ENCODE measurements at regions not wholly inside any gene's neighbourhood (a gene's known extent, or its start where the extent isn't known, plus 50 kb on each side); places are given as distances from the start of the nearest gene placed in this dataset.
"Not testable (repeated sequence)": the region's sequence is repeated elsewhere in the genome, so short reads cannot be mapped to it uniquely, and the experiment has no call there.

DNA sequence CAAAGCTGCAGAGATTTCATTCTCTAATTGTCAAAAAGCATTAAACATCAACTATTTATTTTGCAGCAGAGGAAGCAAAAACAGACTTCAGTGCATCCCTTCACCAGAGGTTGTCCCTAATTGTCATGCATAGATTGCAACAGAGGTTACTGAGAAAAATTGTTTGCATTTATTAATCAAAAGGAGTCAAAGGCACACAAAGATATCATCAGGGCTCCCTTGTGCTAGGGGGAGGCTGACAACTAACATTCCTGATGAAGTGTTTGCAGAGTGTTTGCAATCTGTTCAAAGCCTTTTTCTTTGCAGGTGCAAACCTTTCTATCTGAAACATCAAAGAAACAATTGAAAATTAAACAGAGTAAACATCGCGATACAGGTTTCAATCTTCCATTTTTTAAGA, 227.5 kb downstream of the TEX36 start:
- no peak for DNase-seq (ENCODE audit: low spot score)

DNA sequence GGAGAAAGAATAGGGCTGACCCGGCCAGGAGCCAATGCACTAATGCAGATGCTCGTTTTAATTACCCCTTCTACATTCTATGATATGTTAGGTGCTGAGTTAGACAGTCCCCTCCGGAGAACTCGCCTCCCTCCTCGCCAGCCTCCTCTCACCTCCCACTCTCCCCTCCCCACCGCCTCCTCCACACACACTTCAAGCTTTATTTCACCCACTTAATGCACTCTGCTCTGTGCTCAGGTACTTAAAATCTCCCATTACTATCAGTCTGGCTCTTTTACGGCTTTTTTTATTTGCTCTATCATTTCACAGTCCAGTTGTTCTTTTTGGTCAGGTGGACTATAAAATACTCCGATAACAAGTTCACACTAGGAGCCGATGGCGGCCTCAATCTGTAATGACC, 231.6 kb downstream of the TEX36 start:
- no peak for DNase-seq (ENCODE audit: low spot score)

DNA sequence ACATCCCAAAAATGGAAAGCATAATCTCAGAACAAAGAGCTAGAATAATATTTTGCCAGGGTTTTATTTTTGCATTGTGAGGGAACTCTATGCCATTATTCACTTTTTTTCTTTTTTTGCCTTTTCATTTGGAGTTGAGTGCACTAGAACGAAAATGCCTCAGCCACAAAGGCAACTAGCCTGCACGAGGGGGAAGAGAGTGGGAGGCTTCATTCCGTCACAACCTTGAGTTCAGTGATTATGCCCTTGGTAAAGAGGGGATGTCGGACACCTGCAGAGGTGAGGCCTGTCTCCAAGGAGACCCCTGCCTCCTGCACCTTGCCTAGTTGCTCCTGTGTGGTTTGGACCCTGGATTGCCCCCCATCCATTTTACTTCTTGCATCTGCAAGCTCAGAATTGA, 232.7 kb downstream of the TEX36 start:
- peak; percentile 40 for DNase-seq (ENCODE audit: low spot score)

DNA sequence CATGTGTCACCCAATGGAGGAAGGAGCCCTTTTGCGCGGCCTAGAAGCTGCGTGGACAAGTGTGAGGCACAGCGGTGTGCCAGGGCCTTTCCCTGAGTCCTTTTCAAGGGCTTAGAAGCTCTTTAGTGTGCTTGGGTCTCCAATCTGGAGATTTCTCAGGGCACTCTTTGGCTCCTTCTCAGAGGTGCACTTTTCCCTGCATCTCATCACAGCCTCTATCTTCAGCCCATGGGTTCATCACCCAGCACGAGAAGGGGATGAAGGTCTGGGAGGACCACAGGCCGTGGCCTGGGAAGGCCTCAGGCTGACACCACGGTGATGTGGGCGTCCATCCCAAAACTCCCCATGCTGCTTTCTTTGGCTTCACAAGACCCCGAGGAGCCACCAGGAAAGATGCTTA, 233.4 kb downstream of the TEX36 start:
- DNase-seq (ENCODE audit: low spot score), result no peak

DNA sequence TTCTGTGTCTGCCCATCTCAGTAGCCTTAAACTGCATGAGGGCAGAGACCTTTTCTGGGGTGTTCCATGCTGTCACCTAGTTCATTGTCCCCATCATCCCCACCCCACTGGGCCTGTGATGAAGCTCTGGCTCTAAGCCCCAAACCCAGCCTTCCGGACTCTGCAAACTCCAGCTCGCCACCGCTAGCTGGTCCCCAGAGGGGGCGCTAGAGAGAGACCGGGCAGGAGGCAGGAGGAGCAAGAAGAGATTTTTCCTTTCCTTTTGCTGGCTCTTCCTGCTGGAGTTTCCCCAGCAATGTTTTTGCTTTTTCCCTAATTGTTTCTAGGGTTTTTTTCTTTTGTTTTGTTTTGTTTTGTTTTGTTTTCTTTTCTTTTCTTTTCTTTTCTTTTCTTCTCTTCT, 234.4 kb downstream of the TEX36 start:
- DNase-seq (ENCODE audit: low spot score), result no peak

DNA sequence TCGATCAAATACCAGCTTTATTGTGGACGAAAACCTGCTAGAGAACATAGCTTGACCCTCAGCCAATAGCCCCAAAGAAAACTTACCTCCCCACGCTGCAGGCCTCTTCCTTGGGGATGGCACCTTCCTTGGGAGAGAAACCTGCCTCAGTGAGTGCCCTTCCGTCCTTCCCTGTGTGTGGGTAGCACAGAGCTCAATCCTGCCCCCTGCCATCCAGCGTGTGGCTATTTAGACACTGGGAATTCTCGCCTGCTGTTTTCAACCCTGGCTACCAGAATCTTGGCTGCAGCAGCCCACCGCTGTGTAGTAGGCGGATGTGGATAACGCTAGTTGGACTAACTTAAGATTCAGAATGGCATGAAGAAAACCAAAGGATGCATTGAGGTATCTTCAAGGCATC, 238.2 kb downstream of the TEX36 start:
- no peak for DNase-seq (ENCODE audit: low spot score)

DNA sequence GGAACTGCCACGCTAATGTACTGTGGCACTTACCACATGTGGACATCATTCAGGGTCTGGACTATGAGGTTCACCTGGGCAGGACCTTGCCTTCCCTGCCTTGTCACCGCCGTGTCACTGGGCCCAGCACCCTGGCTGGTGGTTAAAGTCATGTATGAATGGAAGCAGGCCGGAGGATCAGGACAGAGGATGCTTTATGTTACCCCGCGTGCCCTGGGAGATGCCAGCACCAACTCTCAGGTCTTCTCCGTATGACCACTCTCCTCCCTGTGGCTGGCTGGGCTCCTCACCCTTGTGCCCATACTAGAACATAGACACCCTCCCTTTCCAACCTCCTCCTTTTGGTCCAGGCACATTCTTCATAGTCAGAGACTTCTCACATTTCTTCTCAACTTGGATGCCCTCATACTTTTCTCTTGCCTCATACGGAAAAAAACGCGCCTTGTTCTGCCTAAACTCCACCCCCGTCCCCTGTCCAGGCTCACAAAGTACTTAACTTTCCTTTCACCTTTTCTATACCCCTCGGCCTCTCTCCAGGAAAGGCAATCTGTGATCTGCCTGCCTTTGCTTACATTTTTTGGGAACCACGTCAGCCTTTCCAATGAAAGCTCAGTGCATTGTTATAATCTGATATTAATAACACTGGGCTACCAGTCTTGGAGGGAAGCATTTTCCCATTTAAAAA, 240.0 kb downstream of the TEX36 start:
- DNase-seq (ENCODE audit: low spot score), result no peak

DNA sequence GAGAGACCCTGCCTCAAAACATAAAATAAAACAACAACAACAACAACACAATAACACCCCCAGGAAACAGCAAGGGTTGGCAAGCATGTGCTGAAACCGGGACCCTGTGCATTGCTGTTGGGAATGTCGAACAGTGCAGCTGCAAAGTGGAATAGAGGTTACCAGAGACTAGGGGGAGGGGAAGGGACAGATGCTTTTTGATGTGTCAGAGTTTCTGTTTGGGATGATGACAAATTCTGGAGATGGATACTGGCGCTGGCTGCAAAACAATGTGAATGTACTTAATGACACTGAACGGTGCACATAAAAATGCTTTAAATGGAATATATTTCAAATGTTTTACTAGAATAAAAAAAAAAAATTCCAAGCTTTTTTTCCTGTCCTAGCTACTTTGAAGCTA, 241.8 kb downstream of the TEX36 start:
- no peak for DNase-seq (ENCODE audit: low spot score)

DNA sequence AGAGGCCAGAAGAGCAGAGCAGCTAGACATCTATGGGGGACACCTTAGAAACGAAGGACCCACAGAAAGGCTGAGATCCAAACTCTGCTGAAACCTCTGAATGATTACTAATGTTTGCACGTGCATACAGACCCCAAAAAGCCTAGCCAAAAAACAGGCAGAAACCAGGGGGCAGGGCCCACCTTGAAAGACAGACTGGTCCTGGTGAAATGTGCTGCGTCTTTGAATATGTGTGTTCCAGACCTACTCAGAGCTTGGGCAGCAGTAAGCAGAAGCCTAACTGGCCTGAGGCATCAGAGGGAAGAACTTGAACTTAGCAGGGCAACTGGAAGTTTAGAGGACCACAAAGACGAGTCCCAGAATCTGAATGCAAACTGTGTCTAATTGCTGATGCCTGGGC, 251.8 kb downstream of the TEX36 start:
- no peak for DNase-seq (ENCODE audit: low spot score)

DNA sequence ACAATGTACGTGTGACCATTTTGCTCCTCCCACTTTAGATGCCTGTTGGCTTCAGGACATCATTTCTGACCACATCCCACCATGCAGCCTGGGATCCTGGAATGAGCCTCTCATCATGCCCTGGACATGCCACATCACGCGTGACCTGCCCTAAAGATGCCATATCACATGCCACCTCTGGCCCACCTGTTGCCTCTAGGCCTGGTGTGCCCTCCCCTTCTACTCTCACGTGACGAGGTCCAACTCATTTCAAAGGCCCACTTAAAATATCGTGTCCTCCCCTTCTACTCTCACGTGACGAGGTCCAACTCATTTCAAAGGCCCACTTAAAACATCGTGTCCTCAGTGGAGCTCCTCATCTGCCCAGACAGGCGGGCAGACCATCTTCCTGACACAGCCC, 254.9 kb downstream of the TEX36 start:
- no peak for DNase-seq (ENCODE audit: low spot score)

DNA sequence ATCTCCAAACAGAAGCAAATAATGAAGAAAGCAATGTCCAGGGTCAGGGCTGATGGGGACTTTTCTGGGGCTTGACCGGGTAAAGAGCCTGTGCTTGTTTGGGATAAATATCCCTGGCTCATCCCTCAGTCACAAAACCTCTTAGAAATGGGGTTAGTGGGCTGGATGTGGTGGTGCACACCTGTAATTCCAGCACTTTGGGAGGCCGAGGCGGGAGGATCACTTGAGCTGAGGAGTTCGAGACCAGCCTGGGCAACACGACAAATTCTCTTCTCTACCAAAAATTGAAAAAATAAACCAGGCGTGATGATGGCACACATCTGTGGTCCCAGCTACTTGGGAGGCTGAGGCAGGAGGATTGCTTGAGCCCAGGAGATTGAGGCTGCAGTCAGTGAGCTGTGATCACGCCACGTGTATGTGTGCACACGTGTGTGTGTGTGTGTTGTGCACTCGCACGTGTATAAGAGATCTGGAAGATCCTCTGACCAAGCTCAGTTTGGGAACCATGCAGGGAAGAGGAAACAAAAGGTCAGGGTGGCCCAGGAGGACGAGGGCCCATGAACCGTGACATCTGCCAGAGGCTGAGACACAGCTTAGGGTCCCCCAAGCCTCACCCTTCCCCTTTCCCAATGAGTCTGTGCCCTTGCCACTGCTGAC, 258.6 kb downstream of the TEX36 start:
- no peak for DNase-seq (ENCODE audit: low spot score)

DNA sequence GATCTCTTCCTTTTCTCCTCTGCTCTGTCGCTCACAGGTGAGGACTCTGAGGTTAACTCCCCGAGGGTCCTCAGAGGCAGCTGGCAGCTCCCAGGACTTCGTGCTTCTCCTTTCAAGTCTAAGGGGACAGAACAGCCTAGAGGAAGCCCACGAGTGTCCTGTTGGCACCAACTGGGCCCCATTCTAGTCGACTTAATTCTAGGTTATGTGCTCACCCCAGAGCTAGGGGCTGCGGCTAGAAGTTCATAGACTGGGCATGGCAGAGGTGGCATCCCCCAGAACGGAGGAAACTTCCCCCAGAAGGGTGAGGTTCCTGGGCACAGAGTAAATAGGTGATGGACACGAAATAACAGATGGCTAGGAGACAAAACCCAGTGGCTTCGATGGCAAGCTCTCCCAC, 259.4 kb downstream of the TEX36 start:
- no peak for DNase-seq (ENCODE audit: low spot score)

DNA sequence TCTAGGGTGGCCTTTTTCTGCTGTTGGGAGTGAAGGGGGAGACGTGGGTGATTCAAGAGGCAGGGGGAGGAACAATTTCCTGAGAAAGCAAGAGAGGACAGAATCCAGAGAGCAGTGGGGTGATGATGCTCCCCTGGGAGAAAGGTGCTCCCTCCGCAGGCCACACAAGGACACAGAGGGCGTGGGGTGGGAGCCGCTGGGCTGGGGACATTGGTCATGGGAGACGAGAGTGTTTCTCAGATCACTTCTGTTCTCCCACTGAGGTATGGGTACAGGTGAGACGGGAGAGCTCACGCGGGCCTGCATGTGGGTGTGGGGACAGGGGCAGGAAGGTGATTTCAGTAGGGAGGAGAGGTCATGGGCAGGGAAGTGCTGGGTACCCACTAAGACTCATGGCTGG, 259.5 kb upstream of the CTBP2 start:
- DNase-seq (ENCODE audit: low spot score), result no peak

DNA sequence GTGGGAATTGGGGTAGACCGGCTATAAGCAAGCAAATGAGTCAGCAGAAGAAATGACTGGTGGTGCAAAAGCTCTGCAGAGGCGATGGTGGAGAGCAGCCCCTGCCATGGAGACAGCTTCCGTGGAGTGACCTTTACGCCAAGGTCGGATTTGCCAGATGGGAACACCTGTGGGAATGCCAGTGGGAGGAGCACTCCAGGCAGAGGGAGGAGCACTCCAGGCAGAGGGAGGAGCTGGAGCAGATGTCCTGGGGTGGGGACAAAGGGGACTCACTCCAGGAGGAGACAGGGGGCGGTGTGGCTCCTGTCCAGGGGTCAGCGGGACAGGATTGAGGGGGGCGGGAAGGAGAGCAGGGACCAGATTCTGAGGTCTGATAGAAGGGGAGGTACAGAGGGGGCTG, 258.8 kb upstream of the CTBP2 start:
- DNase-seq (ENCODE audit: low spot score), result no peak

DNA sequence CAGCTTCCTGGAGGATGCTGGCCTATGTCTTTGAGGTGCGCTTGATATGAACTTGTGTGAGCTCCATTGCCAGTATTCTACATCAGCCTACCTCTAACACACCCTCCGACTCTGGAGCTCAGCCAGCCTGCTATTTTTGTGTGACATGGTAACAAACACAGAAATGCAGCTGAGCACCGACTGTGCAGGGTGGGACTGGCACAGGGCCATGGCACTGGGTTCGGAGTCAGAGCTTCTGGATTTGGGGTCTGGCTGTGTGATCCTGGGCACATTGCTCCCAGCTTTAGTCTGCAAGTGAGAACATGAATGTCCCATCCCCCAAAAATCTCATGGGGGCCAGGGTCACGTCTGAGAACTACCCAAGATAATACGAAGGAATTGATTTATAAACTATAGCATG, 257.2 kb upstream of the CTBP2 start:
- DNase-seq (ENCODE audit: low spot score), result no peak

DNA sequence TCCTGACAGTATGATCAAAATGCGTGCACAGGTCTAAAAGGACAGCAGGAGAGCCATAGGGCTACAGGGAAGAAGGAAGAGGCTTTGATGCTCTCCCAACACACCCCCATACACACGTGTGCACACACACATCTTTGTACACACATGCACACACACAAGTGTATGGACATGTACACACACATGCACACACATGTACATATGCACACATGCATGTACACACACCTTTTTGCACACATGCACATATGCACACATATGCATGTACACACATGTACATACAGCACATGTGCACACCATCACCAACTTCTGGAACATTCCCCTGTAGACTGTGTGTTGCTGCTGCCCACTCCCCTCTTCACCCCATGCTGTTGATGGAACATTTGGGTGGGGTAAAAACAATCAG, 255.6 kb upstream of the CTBP2 start:
- no peak for DNase-seq (ENCODE audit: low spot score)

DNA sequence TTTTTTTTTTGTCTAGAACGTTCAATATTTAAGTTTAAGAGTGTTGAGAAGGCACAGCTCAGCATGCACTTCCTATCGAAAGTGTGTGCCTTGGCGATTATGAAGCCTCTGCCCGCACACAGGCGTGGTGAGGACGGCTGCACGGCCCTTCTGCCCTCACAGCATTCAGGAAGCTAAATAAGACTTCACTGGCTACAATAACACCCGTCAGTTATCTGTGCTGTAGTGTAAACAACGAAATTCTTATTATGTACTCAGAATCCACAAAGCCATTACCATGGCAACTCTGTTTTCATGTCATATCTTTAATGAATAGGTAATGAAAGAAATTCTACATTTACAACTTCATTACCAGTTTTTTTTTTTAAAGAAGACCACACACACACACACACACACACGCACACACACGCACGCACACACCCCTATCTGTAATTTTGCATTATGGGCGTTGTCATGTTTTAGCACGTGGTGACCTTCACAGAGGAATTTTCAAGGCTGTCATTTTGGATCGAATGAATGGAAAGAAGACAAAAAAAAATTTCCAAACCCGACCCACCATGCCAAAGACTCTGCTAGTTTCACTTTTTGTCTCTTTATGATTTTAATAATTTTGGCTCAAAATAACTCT, 254.8 kb upstream of the CTBP2 start:
- no peak for DNase-seq (ENCODE audit: low spot score)

DNA sequence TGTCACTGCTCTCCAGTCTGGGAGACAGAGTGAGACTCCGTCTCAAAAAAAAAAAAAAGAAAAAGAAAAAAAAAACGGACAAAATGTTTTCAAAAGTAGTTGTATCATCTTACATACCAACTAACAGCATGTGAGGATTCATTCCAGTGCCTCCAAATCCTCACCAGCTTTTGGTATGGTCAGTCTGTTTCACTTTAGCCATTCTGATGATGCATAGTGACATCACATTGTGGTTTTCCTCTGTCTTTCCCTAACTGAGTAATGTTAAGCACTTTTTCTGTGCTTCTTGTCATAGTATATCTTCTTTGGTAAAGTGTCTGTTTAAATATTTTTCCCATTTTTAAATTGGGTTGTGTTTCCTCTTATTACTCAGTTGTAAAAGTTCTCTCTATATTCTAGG, 251.4 kb upstream of the CTBP2 start:
- no peak for DNase-seq (ENCODE audit: low spot score)

DNA sequence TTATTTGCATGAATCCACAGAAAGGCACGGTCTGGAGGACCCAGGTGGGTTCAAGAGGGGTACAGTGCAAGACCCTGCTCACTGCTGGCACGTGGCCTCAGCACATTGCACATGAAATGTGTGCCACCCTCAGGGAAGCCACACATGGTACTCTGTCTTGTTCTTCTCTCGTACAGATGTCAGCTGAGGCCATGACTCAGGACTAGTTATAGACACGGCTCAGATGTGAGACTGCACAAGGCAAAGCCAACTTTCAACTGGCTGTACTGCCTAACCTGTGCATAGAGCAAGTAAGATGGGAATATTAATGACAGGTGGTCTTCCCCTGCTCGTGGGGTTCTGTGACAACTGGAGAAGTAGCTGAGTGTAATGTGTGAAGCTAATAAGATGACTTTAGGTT, 249.4 kb upstream of the CTBP2 start:
- no peak for DNase-seq (ENCODE audit: low spot score)

DNA sequence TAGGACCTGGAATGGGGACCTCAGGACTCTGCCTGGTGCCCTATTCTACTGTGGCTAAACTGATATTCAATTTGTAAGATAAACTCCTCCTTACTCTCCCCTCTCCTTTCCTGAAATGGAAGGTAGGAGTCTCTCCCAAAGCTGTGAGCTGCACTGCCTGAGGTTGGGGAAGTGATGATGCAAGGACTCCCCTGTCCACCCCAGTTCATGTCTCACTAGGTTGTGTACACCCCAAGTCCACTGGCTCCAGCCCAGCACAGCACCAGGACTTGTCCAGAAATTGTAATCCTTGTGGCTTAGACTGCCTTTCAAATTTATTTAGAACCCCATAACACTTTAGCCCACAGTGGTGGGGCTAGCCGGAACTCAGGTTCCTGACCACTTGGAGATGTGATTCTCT, 247.2 kb upstream of the CTBP2 start:
- DNase-seq (ENCODE audit: low spot score), result no peak

DNA sequence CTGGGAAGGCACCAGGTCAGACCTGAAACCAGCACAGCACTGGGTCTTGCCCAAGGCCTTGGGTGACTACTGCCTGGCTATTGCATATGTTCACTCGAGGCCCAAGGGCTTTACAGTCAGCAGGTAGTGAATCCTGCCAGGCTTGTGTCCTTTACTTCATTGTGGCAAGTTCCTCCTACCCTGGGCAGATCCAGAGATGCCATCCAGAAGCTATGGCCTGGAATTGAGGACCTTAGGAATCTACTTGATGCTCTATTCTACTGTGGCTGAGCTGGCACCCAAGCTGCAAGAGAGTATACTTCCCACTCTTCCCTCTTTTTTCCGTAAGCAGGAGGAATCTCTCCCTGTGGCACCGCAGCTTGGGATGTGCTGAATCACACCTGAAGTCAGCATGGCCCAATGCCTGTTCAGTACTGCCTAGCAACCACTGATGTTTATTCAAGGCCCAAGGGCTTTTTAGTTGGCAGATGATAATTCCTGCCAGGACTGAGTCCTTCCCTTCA, 246.7 kb upstream of the CTBP2 start:
- DNase-seq (ENCODE audit: low spot score), result no peak

DNA sequence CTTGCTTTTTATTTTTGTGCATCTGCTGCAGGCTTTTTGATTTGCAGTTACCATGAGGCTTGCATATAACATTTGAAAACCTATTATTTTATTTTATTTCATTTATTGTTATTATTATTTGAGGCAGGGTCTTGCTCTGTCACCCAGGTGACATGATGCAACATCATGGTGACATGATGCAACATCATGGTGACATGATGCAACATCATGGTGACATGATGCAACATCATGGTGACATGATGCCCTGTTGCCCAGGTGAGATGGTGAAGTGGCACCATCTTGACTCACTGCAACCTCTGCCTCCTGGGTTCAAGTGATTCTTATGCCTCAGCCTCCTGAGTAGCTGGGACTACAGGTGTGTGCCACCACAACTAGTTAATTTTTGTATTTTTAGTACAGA, 244.5 kb upstream of the CTBP2 start:
- DNase-seq (ENCODE audit: low spot score), result not testable (repeated sequence)

DNA sequence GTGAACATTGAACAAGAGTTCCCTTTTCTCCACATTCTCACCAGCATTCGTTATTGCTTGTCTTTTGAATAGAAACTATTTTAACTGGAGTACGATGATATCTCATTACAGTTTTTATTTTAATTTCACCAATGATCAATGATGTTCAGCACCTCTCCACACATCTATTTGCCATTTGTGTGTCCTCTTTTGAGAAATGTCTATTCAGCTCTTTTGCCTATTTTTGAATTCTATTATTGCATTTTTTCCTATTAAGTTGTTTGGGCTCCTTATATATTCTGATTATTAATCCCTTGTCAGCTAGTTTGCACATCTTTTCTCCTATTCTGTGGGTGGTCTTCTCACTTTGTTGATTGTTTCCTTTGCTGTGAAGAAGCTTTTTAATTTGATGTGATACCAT, 241.1 kb upstream of the CTBP2 start:
- DNase-seq (ENCODE audit: low spot score), result no peak

DNA sequence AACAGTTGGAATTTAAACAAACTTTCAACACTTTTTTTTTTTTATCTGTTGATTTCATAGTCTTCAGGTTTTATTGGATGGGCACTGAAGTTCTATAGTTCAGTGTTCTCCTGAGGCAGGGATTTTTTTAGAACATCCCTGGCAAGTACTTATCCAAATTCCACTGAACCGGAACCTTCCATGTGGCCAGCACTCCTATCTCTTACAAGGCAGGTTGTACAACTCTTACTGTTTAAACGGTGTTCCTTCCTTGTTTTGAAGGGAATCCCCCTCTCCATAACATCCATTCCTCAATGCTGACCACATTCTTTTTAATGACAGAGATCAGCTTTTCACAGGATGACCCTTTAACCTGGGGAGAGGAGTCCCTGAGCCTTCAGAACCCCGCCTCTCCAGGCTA, 238.9 kb upstream of the CTBP2 start:
- no peak for DNase-seq (ENCODE audit: low spot score)
